ENCODE measurements at regions not wholly inside any gene's neighbourhood (a gene's known extent, or its start where the extent isn't known, plus 50 kb on each side); places are given as distances from the start of the nearest gene placed in this dataset.

GRCh38 chr1:221800831-221801230 lies 58.9 kb upstream of the DUSP10 start:
- TF ChIP-seq CTCF (IDR thresholded peaks at IDR 0.05 in 8 of 11, conservative IDR thresholded peaks at IDR 0.05 in 3 of 11): no peak
- no peak for TF ChIP-seq POLR2A (IDR thresholded peaks at IDR 0.05)
